H9 (cell line): ENCODE measurements at regions not wholly inside any gene's neighbourhood (a gene's known extent, or its start where the extent isn't known, plus 50 kb on each side); places are given as distances from the start of the nearest gene placed in this dataset.

Experiments
- DNase-seq: peaks from one replicate; pipeline ENCODE4 v3.0.0-alpha.2; 2017
- H2AFZ ChIP-seq: one replicate; pipeline ENCODE4 v1.6.1; 2013; ENCODE audit warnings: mild to moderate bottlenecking, low read length, control low read depth, moderate library complexity
- H2AK5ac ChIP-seq: 2 replicates; pipeline ENCODE4 v1.6.1; 2013; ENCODE audit warnings: low read length, control low read depth, mixed read lengths; ENCODE audit not compliant: insufficient read length
- H2BK120ac ChIP-seq: one replicate; pipeline ENCODE4 v1.6.1; 2013; ENCODE audit warnings: low read depth, mild to moderate bottlenecking, low read length, control low read depth, inconsistent platforms; ENCODE audit not compliant: poor library complexity, severe bottlenecking
- H2BK12ac ChIP-seq: 2 replicates; pipeline ENCODE4 v1.6.1; 2013; ENCODE audit warnings: low read length, control low read depth, mixed read lengths, low read depth; ENCODE audit not compliant: insufficient read length
- H2BK15ac ChIP-seq: 2 replicates; pipeline ENCODE4 v1.6.1; 2013; ENCODE audit warnings: low read depth, low read length, control low read depth
- H2BK20ac ChIP-seq: one replicate; pipeline ENCODE4 v1.6.1; 2013; ENCODE audit warnings: low read depth, mild to moderate bottlenecking, low read length, control low read depth, inconsistent platforms; ENCODE audit not compliant: poor library complexity, severe bottlenecking
- H2BK5ac ChIP-seq: 2 replicates; pipeline ENCODE4 v1.6.1; 2013; ENCODE audit warnings: low read length, control low read depth, mixed read lengths; ENCODE audit not compliant: insufficient read length
- H3K14ac ChIP-seq: 2 replicates; pipeline ENCODE4 v1.6.1; 2013; ENCODE audit warnings: low read length, control low read depth; ENCODE audit not compliant: insufficient read depth
- H3K18ac ChIP-seq: 2 replicates; pipeline ENCODE4 v1.6.1; 2013; ENCODE audit warnings: low read depth, mild to moderate bottlenecking, mixed read lengths, low read length, control low read depth; ENCODE audit not compliant: insufficient read length
- H3K23ac ChIP-seq: 2 replicates; pipeline ENCODE4 v1.6.1; 2013; ENCODE audit warnings: low read length, control low read depth, mixed read lengths, low read depth; ENCODE audit not compliant: insufficient read length
- H3K23me2 ChIP-seq: 2 replicates; pipeline ENCODE4 v1.6.1; 2013; ENCODE audit warnings: low read depth, mild to moderate bottlenecking, mixed read lengths, low read length, control low read depth; ENCODE audit not compliant: insufficient read length, poor library complexity, severe bottlenecking
- H3K27ac ChIP-seq: 2 replicates; pipeline ENCODE4 v1.5.1; 2013; ENCODE audit warnings: low read length, control low read depth, mixed read lengths, low read depth; ENCODE audit not compliant: insufficient read length
- H3K27me3 ChIP-seq: 2 replicates; pipeline ENCODE4 v1.6.1; 2013; ENCODE audit warnings: low read length, control low read depth, inconsistent platforms; ENCODE audit not compliant: insufficient read depth
- H3K4ac ChIP-seq: 2 replicates; pipeline ENCODE4 v1.6.1; 2013; ENCODE audit warnings: low read depth, mild to moderate bottlenecking, control low read depth, inconsistent platforms, low read length, moderate library complexity
- H3K4me1 ChIP-seq: 2 replicates; pipeline ENCODE4 v1.6.1; 2013; ENCODE audit warnings: low read length, control low read depth, inconsistent platforms; ENCODE audit not compliant: insufficient read depth
- H3K4me2 ChIP-seq: 2 replicates; pipeline ENCODE4 v1.6.1; 2013; ENCODE audit warnings: low read length, control low read depth, mixed read lengths; ENCODE audit not compliant: insufficient read length, insufficient read depth
- H3K56ac ChIP-seq: 2 replicates; pipeline ENCODE4 v1.6.1; 2013; ENCODE audit warnings: low read depth, mild to moderate bottlenecking, mixed read lengths, low read length, control low read depth; ENCODE audit not compliant: insufficient read length
- H3K79me1 ChIP-seq: 2 replicates; pipeline ENCODE4 v1.6.1; 2013; ENCODE audit warnings: low read depth, mild to moderate bottlenecking, moderate library complexity, low read length, control low read depth, inconsistent platforms; ENCODE audit not compliant: insufficient read depth, poor library complexity, severe bottlenecking
- H3K79me2 ChIP-seq: 2 replicates; pipeline ENCODE4 v1.6.1; 2013; ENCODE audit warnings: low read length, control low read depth, inconsistent platforms; ENCODE audit not compliant: insufficient read depth
- H3K9ac ChIP-seq: 2 replicates; pipeline ENCODE4 v1.6.1; 2013; ENCODE audit warnings: low read length, control low read depth, mixed read lengths; ENCODE audit not compliant: insufficient read length; ENCODE audit errors: extremely low read depth
- H3K9me3 ChIP-seq: one replicate; pipeline ENCODE4 v1.6.1; 2013; ENCODE audit warnings: low read depth, low read length, inconsistent platforms; ENCODE audit not compliant: control insufficient read depth
- H3T11ph ChIP-seq: one replicate; pipeline ENCODE4 v1.6.1; 2013; ENCODE audit warnings: mild to moderate bottlenecking, low read length, control low read depth, inconsistent platforms
- H4K20me1 ChIP-seq: one replicate; pipeline ENCODE4 v1.6.1; 2013; ENCODE audit not compliant: control insufficient read depth, insufficient read length, insufficient read depth
- H4K5ac ChIP-seq: 2 replicates; pipeline ENCODE4 v1.6.1; 2013; ENCODE audit warnings: low read depth, mild to moderate bottlenecking, mixed read lengths, low read length, control low read depth; ENCODE audit not compliant: insufficient read length
- H4K8ac ChIP-seq: replicated peaks from 2 replicates; pipeline ENCODE4 v1.6.1; 2013; ENCODE audit warnings: low read length, control low read depth, mixed read lengths, low read depth; ENCODE audit not compliant: insufficient read length
- H4K91ac ChIP-seq: 2 replicates; pipeline ENCODE4 v1.6.1; 2013; ENCODE audit warnings: low read depth, mild to moderate bottlenecking, moderate library complexity, mixed read lengths, low read length, control low read depth; ENCODE audit not compliant: insufficient read length
- H3K27ac Mint-ChIP-seq, 3 experiments: 2 replicates in 2 of 3; 3 replicates in 1 of 3; pipeline ENCODE4 v1.8.0; 2020 to 2021; ENCODE audit warnings: mixed read lengths in 3 of 3, mild to moderate bottlenecking in 1 of 3, moderate library complexity in 1 of 3
- H3K27me3 Mint-ChIP-seq: 2 replicates; pipeline ENCODE4 v1.8.0; 2021; ENCODE audit warnings: low read depth, mild to moderate bottlenecking, moderate library complexity, mixed read lengths
- H3K36me3 Mint-ChIP-seq, 3 experiments: 2 replicates in 2 of 3; 3 replicates in 1 of 3; pipeline ENCODE4 v1.8.0; 2020 to 2021; ENCODE audit warnings: low read depth in 3 of 3, mixed read lengths in 3 of 3; ENCODE audit not compliant: insufficient read depth in 1 of 3
- H3K4me1 Mint-ChIP-seq, 2 experiments: 2 replicates each; pipeline ENCODE4 v1.8.0; 2020; ENCODE audit warnings: mixed read lengths in 2 of 2
- H3K4me3 Mint-ChIP-seq, 2 experiments: 2 replicates in 1 of 2; 3 replicates in 1 of 2; pipeline ENCODE4 v1.8.0; 2020 to 2021; ENCODE audit warnings: mild to moderate bottlenecking in 2 of 2, mixed read lengths in 2 of 2, moderate library complexity in 1 of 2
- H3K9me3 Mint-ChIP-seq, 2 experiments: 2 replicates in 1 of 2; 3 replicates in 1 of 2; pipeline ENCODE4 v1.8.0; 2020; ENCODE audit warnings: mild to moderate bottlenecking in 2 of 2, mixed read lengths in 2 of 2, moderate library complexity in 1 of 2
- WGBS: extraction: QIAGEN DNeasy Blood & Tissue Kit; methylation state at CpG from one replicate; pipeline ENCODE4 v1.1.7; 2013; ENCODE audit warnings: missing lambda C conversion rate, low lambda C conversion rate, mixed read lengths; ENCODE audit not compliant: insufficient read length; ENCODE audit errors: extremely low coverage; 5-methylcytosine and 5-hydroxymethylcytosine counted together
- TF ChIP-seq, protein P1 (sequence below): fragments of 200-600 bp; sonication (generic); conservative IDR thresholded peaks from 3 replicates; pipeline ENCODE4 v1.8.0; 2021; ENCODE audit warnings: antibody characterized with exemption, mild to moderate bottlenecking

DNA sequence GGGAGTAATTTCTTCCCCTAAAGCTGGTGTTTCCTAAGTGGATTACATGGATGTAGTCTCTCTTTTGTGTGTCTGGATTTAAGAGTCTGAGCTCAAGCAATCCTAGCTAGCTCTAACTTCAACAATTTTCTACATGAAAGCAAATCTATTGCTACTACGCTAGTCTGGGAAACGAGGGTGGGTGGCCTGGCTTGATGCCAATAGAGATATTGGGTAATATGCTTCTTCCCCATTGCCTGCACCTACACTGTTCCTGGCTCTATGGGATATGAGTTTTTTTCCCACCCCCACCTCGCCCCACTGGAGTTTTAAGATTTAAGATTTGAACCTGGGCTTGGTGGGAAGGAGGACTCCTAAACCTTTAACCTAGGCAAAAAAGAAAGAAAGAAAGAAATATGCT is 158.8 kb downstream of the RBM46 start:
- H3K27me3 Mint-ChIP-seq = no peaks in the 10 kb centered on the region; the same call in 1 of the 2 replicates
- H3K27ac Mint-ChIP-seq = no peak overlapping the region
- Histone ChIP-seq H2BK15ac (no peak overlapping the region), H2AK5ac (no peak overlapping the region), H3K4me1 (no peaks in the 10 kb centered on the region), H3K9me3 (no peaks in the 10 kb centered on the region), H4K8ac (no peak overlapping the region), H3K79me2 (no peaks in the 10 kb centered on the region), H3K18ac (no peak overlapping the region), H3K4me2 (no peak overlapping the region), H3K79me1 (no peaks in the 10 kb centered on the region), H4K91ac (no peak overlapping the region), H4K5ac (no peak overlapping the region), H2BK5ac (no peak overlapping the region), H3K4ac (no peak overlapping the region), H3K56ac (no peak overlapping the region), H3K23ac (no peak overlapping the region), H2BK120ac (no peak overlapping the region), H3K27me3 (no peaks in the 10 kb centered on the region), H3K23me2 (no peaks in the 10 kb centered on the region), H2AFZ (no peak overlapping the region), H3K14ac (no peak overlapping the region), H3K27ac (no peak overlapping the region), H2BK20ac (no peak overlapping the region), H2BK12ac (no peak overlapping the region), H4K20me1 (no peaks in the 10 kb centered on the region), H3T11ph (no peak overlapping the region), H3K9ac (no peak overlapping the region)
- WGBS = no CpG with 5 or more reads among the region's 3 CpGs
- peaks cover 0 to 2% of the 10 kb centered on the region in 2 experiments; a peak in 2 of 5 replicates for H3K9me3 Mint-ChIP-seq
- H3K4me1 Mint-ChIP-seq = no peaks in the 10 kb centered on the region
- no peak overlapping the region for H3K4me3 Mint-ChIP-seq
- TF ChIP-seq, protein P1, sequence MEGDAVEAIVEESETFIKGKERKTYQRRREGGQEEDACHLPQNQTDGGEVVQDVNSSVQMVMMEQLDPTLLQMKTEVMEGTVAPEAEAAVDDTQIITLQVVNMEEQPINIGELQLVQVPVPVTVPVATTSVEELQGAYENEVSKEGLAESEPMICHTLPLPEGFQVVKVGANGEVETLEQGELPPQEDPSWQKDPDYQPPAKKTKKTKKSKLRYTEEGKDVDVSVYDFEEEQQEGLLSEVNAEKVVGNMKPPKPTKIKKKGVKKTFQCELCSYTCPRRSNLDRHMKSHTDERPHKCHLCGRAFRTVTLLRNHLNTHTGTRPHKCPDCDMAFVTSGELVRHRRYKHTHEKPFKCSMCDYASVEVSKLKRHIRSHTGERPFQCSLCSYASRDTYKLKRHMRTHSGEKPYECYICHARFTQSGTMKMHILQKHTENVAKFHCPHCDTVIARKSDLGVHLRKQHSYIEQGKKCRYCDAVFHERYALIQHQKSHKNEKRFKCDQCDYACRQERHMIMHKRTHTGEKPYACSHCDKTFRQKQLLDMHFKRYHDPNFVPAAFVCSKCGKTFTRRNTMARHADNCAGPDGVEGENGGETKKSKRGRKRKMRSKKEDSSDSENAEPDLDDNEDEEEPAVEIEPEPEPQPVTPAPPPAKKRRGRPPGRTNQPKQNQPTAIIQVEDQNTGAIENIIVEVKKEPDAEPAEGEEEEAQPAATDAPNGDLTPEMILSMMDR = no peak
- DNase-seq = no peak
- no peaks in the 10 kb centered on the region for H3K36me3 Mint-ChIP-seq
